Hepatocyte (in vitro differentiated cells): ENCODE measurements at regions not wholly inside any gene's neighbourhood (a gene's known extent, or its start where the extent isn't known, plus 50 kb on each side); places are given as distances from the start of the nearest gene placed in this dataset.
"Not testable (repeated sequence)": the region's sequence is repeated elsewhere in the genome, so short reads cannot be mapped to it uniquely, and the experiment has no call there.

Source experiments
- DNase-seq: peaks from one replicate; pipeline ENCODE4 v3.0.0-alpha.2; 2016; ENCODE audit warnings: low spot score
- H2AFZ ChIP-seq: fragments of 200-600 bp; sonication (generic); 2 replicates; pipeline ENCODE4 v1.6.0; 2016; ENCODE audit warnings: antibody characterized with exemption, mild to moderate bottlenecking
- H3K27ac ChIP-seq: fragments of 200-600 bp; sonication (generic); 2 replicates; pipeline ENCODE4 v1.5.1; 2016; ENCODE audit warnings: mild to moderate bottlenecking
- H3K27me3 ChIP-seq: fragments of 200-600 bp; sonication (generic); 2 replicates; pipeline ENCODE4 v1.6.1; 2016
- H3K36me3 ChIP-seq: fragments of 200-600 bp; sonication (generic); replicated peaks from 2 replicates; pipeline ENCODE4 v1.5.1; 2016; ENCODE audit warnings: low read depth; ENCODE audit not compliant: insufficient read depth
- H3K4me1 ChIP-seq: fragments of 200-600 bp; sonication (generic); 2 replicates; pipeline ENCODE4 v1.5.1; 2016; ENCODE audit warnings: mild to moderate bottlenecking, moderate library complexity; ENCODE audit not compliant: insufficient read depth
- H3K4me2 ChIP-seq: fragments of 200-600 bp; sonication (generic); 2 replicates; pipeline ENCODE4 v1.6.0; 2016
- H3K4me3 ChIP-seq: fragments of 200-600 bp; sonication (generic); 2 replicates; pipeline ENCODE4 v1.5.1; 2016; ENCODE audit warnings: mild to moderate bottlenecking
- H3K79me2 ChIP-seq: fragments of 200-600 bp; sonication (generic); 2 replicates; pipeline ENCODE4 v1.6.0; 2017; ENCODE audit warnings: mild to moderate bottlenecking
- H3K9me2 ChIP-seq: fragments of 200-600 bp; sonication (generic); replicated peaks from 2 replicates; pipeline ENCODE4 v1.6.0; 2017; ENCODE audit warnings: mild to moderate bottlenecking; ENCODE audit not compliant: insufficient read depth
- H3K9me3 ChIP-seq: fragments of 200-600 bp; sonication (generic); 2 replicates; pipeline ENCODE4 v1.5.1; 2016; ENCODE audit warnings: low read depth, mild to moderate bottlenecking
- H4K20me1 ChIP-seq: fragments of 200-600 bp; sonication (generic); 2 replicates; pipeline ENCODE4 v1.6.0; 2016; ENCODE audit warnings: mild to moderate bottlenecking; ENCODE audit not compliant: insufficient read depth, poor library complexity, severe bottlenecking
- EZH2 ChIP-seq: fragments of 200-600 bp; sonication (generic); IDR thresholded peaks from 2 replicates; pipeline ENCODE4 v1.6.1; 2016; ENCODE audit warnings: antibody characterized with exemption, mild to moderate bottlenecking, borderline replicate concordance
- EZH2phosphoT487 ChIP-seq: fragments of 200-600 bp; sonication (generic); IDR thresholded peaks from one replicate; pipeline ENCODE4 v1.6.1; 2018; ENCODE audit warnings: antibody characterized with exemption, mild to moderate bottlenecking, low read depth, moderate library complexity; ENCODE audit not compliant: unreplicated experiment, severe bottlenecking
- WGBS: methylation state at CpG from one replicate; pipeline ENCODE4 v1.1.6; 2016; ENCODE audit warnings: low lambda C conversion rate; ENCODE audit errors: missing lambda C conversion rate; 5-methylcytosine and 5-hydroxymethylcytosine counted together
- TF ChIP-seq, protein P1 (sequence below): fragments of 200-600 bp; sonication (generic); IDR thresholded peaks from 2 replicates; pipeline ENCODE4 v1.5.1; 2016; ENCODE audit warnings: antibody characterized with exemption, mild to moderate bottlenecking; ENCODE audit not compliant: poor library complexity

DNA sequence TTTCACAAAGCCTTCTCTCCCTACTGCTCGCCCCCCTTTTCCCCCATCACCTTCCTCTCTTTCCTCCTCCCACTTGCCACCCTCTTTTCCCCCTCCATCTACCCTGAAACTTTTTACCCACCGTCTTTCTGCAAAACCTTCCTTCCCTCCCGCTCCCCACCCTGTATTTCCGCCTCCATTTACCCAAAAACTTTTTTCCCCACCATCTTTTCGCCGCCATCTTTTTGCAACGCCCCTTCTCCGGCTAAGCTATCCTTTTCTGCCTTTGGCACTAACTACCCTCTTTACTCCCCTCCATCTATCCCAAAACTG, 205.2 kb upstream of the WSB1 start:
- H3K9me3 ChIP-seq = no peaks in the 10 kb centered on the region
- no peak overlapping the region for H3K4me2 ChIP-seq
- H3K79me2 ChIP-seq = no peaks in the 10 kb centered on the region
- H3K9me2 ChIP-seq = no peaks in the 10 kb centered on the region
- H3K4me1 ChIP-seq = no peaks in the 10 kb centered on the region
- H3K4me3 ChIP-seq = no peak overlapping the region
- no peak overlapping the region for H2AFZ ChIP-seq
- H3K27ac ChIP-seq = no peak overlapping the region
- WGBS = 79% methylated on average over 6 of the region's 8 CpGs
- TF ChIP-seq, protein P1, sequence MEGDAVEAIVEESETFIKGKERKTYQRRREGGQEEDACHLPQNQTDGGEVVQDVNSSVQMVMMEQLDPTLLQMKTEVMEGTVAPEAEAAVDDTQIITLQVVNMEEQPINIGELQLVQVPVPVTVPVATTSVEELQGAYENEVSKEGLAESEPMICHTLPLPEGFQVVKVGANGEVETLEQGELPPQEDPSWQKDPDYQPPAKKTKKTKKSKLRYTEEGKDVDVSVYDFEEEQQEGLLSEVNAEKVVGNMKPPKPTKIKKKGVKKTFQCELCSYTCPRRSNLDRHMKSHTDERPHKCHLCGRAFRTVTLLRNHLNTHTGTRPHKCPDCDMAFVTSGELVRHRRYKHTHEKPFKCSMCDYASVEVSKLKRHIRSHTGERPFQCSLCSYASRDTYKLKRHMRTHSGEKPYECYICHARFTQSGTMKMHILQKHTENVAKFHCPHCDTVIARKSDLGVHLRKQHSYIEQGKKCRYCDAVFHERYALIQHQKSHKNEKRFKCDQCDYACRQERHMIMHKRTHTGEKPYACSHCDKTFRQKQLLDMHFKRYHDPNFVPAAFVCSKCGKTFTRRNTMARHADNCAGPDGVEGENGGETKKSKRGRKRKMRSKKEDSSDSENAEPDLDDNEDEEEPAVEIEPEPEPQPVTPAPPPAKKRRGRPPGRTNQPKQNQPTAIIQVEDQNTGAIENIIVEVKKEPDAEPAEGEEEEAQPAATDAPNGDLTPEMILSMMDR = no peak
- no peak for TF ChIP-seq EZH2phosphoT487
- no peak for TF ChIP-seq EZH2
- H3K36me3 ChIP-seq = no peaks in the 10 kb centered on the region
- no peak for DNase-seq
- no peaks in the 10 kb centered on the region for H4K20me1 ChIP-seq
- no peaks in the 10 kb centered on the region for H3K27me3 ChIP-seq

DNA sequence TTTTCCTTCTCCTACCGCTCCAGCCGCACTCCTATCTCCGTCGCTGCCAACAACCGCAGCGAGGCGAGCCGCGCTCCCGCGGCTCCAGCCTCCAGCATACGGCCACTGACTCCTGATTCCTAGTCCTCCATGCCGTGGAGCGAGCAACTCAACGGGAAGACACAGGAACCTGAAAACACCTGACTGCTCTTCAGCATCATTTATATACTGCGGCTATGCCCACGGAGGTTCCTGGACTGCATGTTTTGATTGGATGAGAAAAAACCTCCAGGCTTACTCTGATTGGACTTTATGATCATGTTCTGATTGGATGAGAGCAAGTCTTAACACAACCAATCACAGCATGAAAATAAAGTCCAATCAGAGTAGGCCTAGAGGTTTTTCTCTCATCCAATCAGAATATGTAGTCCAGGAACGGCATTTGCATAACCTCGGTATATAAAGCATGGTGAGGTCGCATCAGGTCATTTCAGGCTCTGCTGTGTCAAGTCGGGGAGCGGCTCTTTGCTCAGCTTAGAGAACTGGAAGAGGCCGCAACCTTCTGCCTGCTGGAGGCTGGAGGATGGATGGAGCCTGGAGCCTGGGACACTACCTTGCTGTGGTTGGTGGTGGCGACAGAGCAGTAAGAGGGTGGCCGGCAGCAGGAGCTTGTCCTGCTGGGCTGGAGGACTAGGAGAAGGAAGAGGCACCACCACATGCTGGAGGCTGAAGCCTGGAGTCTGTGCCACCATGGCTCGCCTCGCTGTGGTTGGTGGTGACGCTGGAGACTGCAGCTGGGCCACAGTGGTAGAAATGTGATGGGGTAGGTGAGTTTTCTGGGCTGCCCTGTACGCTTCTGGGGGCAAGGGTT, 204.6 kb upstream of the WSB1 start:
- WGBS = 89% methylated on average over 29 of the region's 29 CpGs

DNA sequence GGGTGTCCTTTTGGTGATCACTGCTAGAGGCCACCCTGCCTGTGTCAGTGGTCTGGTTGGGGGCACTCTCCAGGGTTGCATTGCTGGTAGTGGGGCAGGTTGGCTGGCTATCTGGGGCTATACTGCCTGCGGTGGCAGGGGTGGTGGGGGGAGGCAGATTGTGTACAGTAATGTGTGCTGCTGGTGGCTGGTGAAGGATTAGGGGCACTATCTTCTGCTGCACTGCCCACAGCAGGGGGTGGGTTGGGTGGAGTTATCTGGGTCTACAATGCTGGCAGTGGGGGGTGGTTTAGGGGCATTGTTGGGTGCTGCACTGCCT, 204.0 kb upstream of the WSB1 start:
- H3K9me2 ChIP-seq = no peaks in the 10 kb centered on the region
- H4K20me1 ChIP-seq = no peaks in the 10 kb centered on the region

More for the DNA sequence above, 204.6 kb upstream of the WSB1 start:
- not testable (repeated sequence) for H3K36me3 ChIP-seq, H3K27me3 ChIP-seq, H3K9me2 ChIP-seq, H2AFZ ChIP-seq, H3K4me2 ChIP-seq, H3K4me1 ChIP-seq, DNase-seq, H3K27ac ChIP-seq, H3K79me2 ChIP-seq, H4K20me1 ChIP-seq, H3K9me3 ChIP-seq, H3K4me3 ChIP-seq

DNA sequence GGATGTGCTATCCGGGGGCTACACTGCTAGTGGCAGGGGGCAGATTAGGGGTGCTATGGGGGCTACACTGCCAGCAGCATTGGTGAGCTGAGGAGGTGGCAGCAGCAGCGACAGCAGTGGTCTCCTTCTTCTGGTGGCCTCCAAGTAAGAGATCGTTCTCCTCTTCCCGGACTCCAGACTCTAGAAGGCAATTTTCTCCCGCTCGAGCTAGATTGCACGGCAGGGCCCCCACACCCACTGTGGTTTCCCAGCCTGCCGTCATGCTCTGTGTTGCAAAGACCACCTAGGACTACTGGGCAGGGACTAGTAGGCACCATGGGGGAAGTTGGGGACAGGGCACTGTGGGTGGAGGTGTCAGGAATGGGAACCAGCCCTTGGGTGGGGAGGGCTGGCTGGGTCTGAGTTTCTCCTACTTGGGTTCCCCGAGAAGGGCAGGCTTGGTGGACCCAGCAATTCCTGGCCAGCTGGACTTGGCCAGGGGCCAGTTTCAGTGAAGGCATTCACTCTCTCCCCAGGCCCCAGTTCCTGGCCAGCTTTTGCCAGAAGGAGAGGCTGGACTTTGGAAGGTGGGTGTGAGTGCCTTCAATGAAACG, 203.4 kb upstream of the WSB1 start:
- H3K27ac ChIP-seq, H3K36me3 ChIP-seq, H3K4me1 ChIP-seq, H2AFZ ChIP-seq, DNase-seq, H4K20me1 ChIP-seq, H3K9me3 ChIP-seq, H3K4me2 ChIP-seq, H3K9me2 ChIP-seq, H3K27me3 ChIP-seq, H3K4me3 ChIP-seq, H3K79me2 ChIP-seq: not testable (repeated sequence)
- 86% methylated on average over 10 of the region's 10 CpGs for WGBS

More for the DNA sequence above, 204.0 kb upstream of the WSB1 start:
- TF ChIP-seq EZH2 = no peak
- TF ChIP-seq, protein P1 = no peak
- no peak for TF ChIP-seq EZH2phosphoT487
- no peaks in the 10 kb centered on the region for H3K9me3 ChIP-seq
- H3K4me3 ChIP-seq = no peak overlapping the region
- no peak overlapping the region for H3K27ac ChIP-seq
- no peaks in the 10 kb centered on the region for H3K36me3 ChIP-seq
- no peak overlapping the region for H3K4me2 ChIP-seq
- DNase-seq = no peak
- H2AFZ ChIP-seq = no peak overlapping the region
- no peaks in the 10 kb centered on the region for H3K27me3 ChIP-seq
- WGBS = 77% methylated on average over 1 of the region's 1 CpG
- H3K79me2 ChIP-seq = no peaks in the 10 kb centered on the region
- H3K4me1 ChIP-seq = no peaks in the 10 kb centered on the region
